GM23248 (cell line): ENCODE measurements at regions not wholly inside any gene's neighbourhood (a gene's known extent, or its start where the extent isn't known, plus 50 kb on each side); places are given as distances from the start of the nearest gene placed in this dataset.

Source experiments
- EZH2 ChIP-seq: fragments of 200-600 bp; sonication (generic); IDR thresholded peaks from 2 replicates; pipeline ENCODE4 v1.6.1; 2018; ENCODE audit warnings: antibody characterized with exemption, mild to moderate bottlenecking; ENCODE audit not compliant: insufficient read depth, poor library complexity, severe bottlenecking
- EZH2phosphoT487 ChIP-seq: fragments of 200-600 bp; sonication (generic); IDR thresholded peaks from 2 replicates; pipeline ENCODE4 v1.6.1; 2018; ENCODE audit warnings: antibody characterized with exemption, moderate library complexity, mild to moderate bottlenecking, low read depth; ENCODE audit not compliant: insufficient read depth

- TF ChIP-seq EZH2phosphoT487 (no peak), EZH2 (no peak)
Observed at GRCh38 chr7:113374955-113375354, 256.6 kb upstream of the SMIM30 start.
